MM.1S (cell line): ENCODE measurements at regions not wholly inside any gene's neighbourhood (a gene's known extent, or its start where the extent isn't known, plus 50 kb on each side); places are given as distances from the start of the nearest gene placed in this dataset.

ENCODE experiments used
- CTCF ChIP-seq: fragments of 300-600 bp; sonication (generic); IDR thresholded peaks from 2 replicates; pipeline ENCODE4 v1.5.1; 2016; ENCODE audit warnings: antibody characterized with exemption, low read length, mixed read lengths
- EZH2 ChIP-seq: fragments of 300-600 bp; sonication (generic); optimal IDR thresholded peaks from 2 replicates; pipeline ENCODE3; 2017; ENCODE audit warnings: low read depth, mild to moderate bottlenecking, antibody characterized with exemption, low read length, mixed read lengths
- EZH2phosphoT487 ChIP-seq: fragments of 300-600 bp; sonication (generic); IDR thresholded peaks from 2 replicates; pipeline ENCODE4 v1.6.1; 2018; ENCODE audit warnings: antibody characterized with exemption, low read length

DNA sequence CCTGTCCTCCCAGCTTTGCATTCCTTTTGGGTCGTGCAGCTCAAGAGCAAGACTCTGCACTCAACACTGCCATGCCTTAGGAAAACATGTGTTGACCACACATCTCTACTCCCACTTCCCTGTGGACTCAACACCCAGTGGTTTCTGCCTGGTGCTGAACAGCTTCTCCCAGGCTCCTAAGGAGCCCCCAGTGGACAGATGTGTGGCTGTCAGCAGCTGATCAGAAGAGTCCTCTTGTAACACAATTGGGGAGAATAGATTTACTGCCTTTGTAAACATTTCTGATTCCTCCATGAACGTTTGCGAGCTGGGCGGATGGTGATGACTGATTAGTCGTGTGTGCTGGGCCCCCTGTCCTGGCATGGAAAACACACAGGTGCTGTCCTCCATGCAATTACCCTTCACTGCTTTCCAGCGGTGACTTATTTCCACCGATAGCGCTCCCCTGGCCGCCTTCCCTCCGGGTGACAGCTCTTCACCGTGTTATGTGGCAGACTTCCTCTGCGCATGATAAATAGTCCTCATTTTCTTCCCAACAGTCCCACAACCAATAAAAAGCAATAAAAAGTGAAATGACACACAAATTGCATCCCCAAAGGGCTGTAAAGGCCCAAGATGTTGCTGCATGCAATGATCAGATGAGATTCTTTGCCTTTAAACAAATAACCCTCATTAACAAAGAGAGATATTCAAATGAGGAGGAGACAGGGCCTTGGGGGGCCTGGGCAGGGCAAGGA lies 249.4 kb upstream of the AJAP1 start:
- no peak for TF ChIP-seq CTCF
- TF ChIP-seq EZH2: no peak
- no peak for TF ChIP-seq EZH2phosphoT487
